Peyer's patch (tissue), 4 donors: ENCODE measurements at regions not wholly inside any gene's neighbourhood (a gene's known extent, or its start where the extent isn't known, plus 50 kb on each side); places are given as distances from the start of the nearest gene placed in this dataset.

Experiments used
- POLR2A ChIP-seq, 2 donors: fragments of 450-650 bp; IDR thresholded peaks; one replicate each; pipeline ENCODE4 v1.5.1; 2017; ENCODE audit warnings: antibody characterized with exemption in 2 of 2, mild to moderate bottlenecking in 2 of 2, moderate library complexity in 2 of 2
- TF ChIP-seq, protein P1 (sequence below), 6 experiments: fragments of 450-650 bp in 4 of 6; fragments of 200-600 bp in 2 of 6; sonication (generic) in 1 of 6; IDR thresholded peaks; one replicate each; pipeline ENCODE4 v1.5.1; 2017 to 2019; ENCODE audit warnings: antibody characterized with exemption in 6 of 6, mild to moderate bottlenecking in 3 of 6, moderate library complexity in 1 of 6

- no peak for TF ChIP-seq POLR2A (IDR thresholded peaks at IDR 0.05)
- TF ChIP-seq, protein P1, sequence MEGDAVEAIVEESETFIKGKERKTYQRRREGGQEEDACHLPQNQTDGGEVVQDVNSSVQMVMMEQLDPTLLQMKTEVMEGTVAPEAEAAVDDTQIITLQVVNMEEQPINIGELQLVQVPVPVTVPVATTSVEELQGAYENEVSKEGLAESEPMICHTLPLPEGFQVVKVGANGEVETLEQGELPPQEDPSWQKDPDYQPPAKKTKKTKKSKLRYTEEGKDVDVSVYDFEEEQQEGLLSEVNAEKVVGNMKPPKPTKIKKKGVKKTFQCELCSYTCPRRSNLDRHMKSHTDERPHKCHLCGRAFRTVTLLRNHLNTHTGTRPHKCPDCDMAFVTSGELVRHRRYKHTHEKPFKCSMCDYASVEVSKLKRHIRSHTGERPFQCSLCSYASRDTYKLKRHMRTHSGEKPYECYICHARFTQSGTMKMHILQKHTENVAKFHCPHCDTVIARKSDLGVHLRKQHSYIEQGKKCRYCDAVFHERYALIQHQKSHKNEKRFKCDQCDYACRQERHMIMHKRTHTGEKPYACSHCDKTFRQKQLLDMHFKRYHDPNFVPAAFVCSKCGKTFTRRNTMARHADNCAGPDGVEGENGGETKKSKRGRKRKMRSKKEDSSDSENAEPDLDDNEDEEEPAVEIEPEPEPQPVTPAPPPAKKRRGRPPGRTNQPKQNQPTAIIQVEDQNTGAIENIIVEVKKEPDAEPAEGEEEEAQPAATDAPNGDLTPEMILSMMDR (IDR thresholded peaks at IDR 0.05), result peak in 1 of 6 experiments; percentile 12
Measured at GRCh38 chr22:34975721-34976120, 90.2 kb upstream of the ISX start.
